Sigmoid colon (tissue), 6 donors: ENCODE measurements at regions not wholly inside any gene's neighbourhood (a gene's known extent, or its start where the extent isn't known, plus 50 kb on each side); places are given as distances from the start of the nearest gene placed in this dataset.

Experiments
- DNase-seq: peaks from one replicate; pipeline ENCODE4 v3.0.0-alpha.2; 2019
- H3K27ac ChIP-seq, 4 donors: fragments of 200-600 bp; sonication (generic); one replicate each; pipeline ENCODE4 v1.5.1; 2016 to 2019; ENCODE audit warnings: mild to moderate bottlenecking in 1 of 4
- H3K27me3 ChIP-seq, 3 donors: fragments of 200-600 bp; sonication (generic); one replicate each; pipeline ENCODE4 v1.5.1; 2019; ENCODE audit warnings: mild to moderate bottlenecking in 1 of 3
- H3K36me3 ChIP-seq, 4 donors: fragments of 200-600 bp; sonication (generic); one replicate each; pipeline ENCODE4 v1.5.1; 2016 to 2019
- H3K4me1 ChIP-seq, 4 donors: fragments of 200-600 bp; sonication (generic); one replicate each; pipeline ENCODE4 v1.5.1; 2017 to 2019
- H3K4me3 ChIP-seq, 4 donors: fragments of 200-600 bp; sonication (generic); one replicate each; pipeline ENCODE4 v1.5.1; 2017 to 2019; ENCODE audit warnings: mild to moderate bottlenecking in 2 of 4, moderate library complexity in 1 of 4
- H3K9me3 ChIP-seq, 4 donors: fragments of 200-600 bp in 3 of 4; sonication (generic) in 3 of 4; one replicate each; pipeline versions ENCODE4 v1.5.1 to v1.6.1; 2013 to 2019
- CTCF ChIP-seq, 4 experiments: fragments of 450-650 bp in 3 of 4; fragments of 200-600 bp in 1 of 4; IDR thresholded peaks; one replicate each; pipeline ENCODE4 v1.5.1; 2016 to 2019; ENCODE audit warnings: antibody characterized with exemption in 4 of 4, mild to moderate bottlenecking in 3 of 4, moderate library complexity in 2 of 4
- EP300 ChIP-seq, 4 donors: sonication (generic); formaldehyde crosslinking; IDR thresholded peaks; one replicate each; pipeline ENCODE4 v1.6.1; 2017; ENCODE audit warnings: antibody characterized with exemption in 4 of 4
- POLR2A ChIP-seq, 2 donors: fragments of 450-650 bp; IDR thresholded peaks; one replicate each; pipeline ENCODE4 v1.6.1; 2016; ENCODE audit warnings: antibody characterized with exemption in 2 of 2, mild to moderate bottlenecking in 2 of 2, moderate library complexity in 2 of 2
- POLR2AphosphoS5 ChIP-seq, 4 donors: sonication (generic); formaldehyde crosslinking; IDR thresholded peaks; one replicate each; pipeline ENCODE4 v1.6.1; 2017; ENCODE audit warnings: antibody characterized with exemption in 4 of 4
- WGBS, 2 donors: extraction: QIAGEN DNeasy Blood & Tissue Kit; methylation state at CpG; one replicate each; pipeline ENCODE4 v1.1.7; 2013; 5-methylcytosine and 5-hydroxymethylcytosine counted together
- intact Hi-C: fragments of 100-400 bp; cut with DNase I; formaldehyde crosslinking; loops from one replicate; pipeline ENCODE4 v1.15.1; 2023
- small RNA-seq, 3 donors: library from RNA; depleted of rRNA; stranded (forward); fragments of <200 nt; gene quantifications; one replicate each; pipeline ENCODE3, GENCODE V24; 2016
- donor health status: healthy with polysubstance abuse.
- donor health status: healthy.

GRCh38 chr12:13273097-13273496 lies 76.6 kb downstream of the EMP1 start:
- WGBS, 2 donors, result 16 to 55% methylated on average over 6 of the region's 6 CpGs
- DNase-seq, result no peak
- Histone ChIP-seq H3K27me3 (peaks cover 0 to 8% (median 0%) of the 10 kb centered on the region in 3 donors), H3K4me1 (peaks cover 0 to 3% (median 1%) of the 10 kb centered on the region in 4 donors), H3K36me3 (no peaks in the 10 kb centered on the region), H3K4me3 (no peak overlapping the region), H3K9me3 (no peaks in the 10 kb centered on the region), H3K27ac (no peak overlapping the region)
- intact Hi-C loops, result no loop called here
- no peak for TF ChIP-seq POLR2A (IDR thresholded peaks at IDR 0.05)
- no peak for TF ChIP-seq CTCF (IDR thresholded peaks at IDR 0.05)
- no peak for TF ChIP-seq EP300 (IDR thresholded peaks at IDR 0.05)
- TF ChIP-seq POLR2AphosphoS5 (IDR thresholded peaks at IDR 0.05), result no peak

- WGBS, 2 donors, result 91 to 92% methylated on average over 4 of the region's 4 CpGs
Observed at GRCh38 chr12:13270817-13271216, 74.3 kb downstream of the EMP1 start.

More at GRCh38 chr12:13270817-13271216, 74.3 kb downstream of the EMP1 start:
- no peak for DNase-seq
- no peak overlapping the region for H3K27ac ChIP-seq
- no peaks in the 10 kb centered on the region for H3K36me3 ChIP-seq
- peaks cover 0 to 8% (median 0%) of the 10 kb centered on the region in 3 donors for H3K27me3 ChIP-seq
- no peaks in the 10 kb centered on the region for H3K9me3 ChIP-seq
- TF ChIP-seq EP300 (IDR thresholded peaks at IDR 0.05) (no peak), POLR2A (IDR thresholded peaks at IDR 0.05) (no peak), CTCF (IDR thresholded peaks at IDR 0.05) (no peak)
- no peaks in the 10 kb centered on the region for H3K4me1 ChIP-seq
- H3K4me3 ChIP-seq, result no peak overlapping the region
- intact Hi-C loops, result no loop called here

Small RNA genes in the stretch of these regions (small RNA-seq; reads per million reads assigned to genes)
- 0 to 0.07 (median 0) reads per million in 3 donors for gene RNA5SP353
- gene RNU6-590P, result 0 reads per million in 3 donors
